Choroid plexus epithelial cell (primary cell): ENCODE measurements at regions not wholly inside any gene's neighbourhood (a gene's known extent, or its start where the extent isn't known, plus 50 kb on each side); places are given as distances from the start of the nearest gene placed in this dataset.

Experiments used
- DNase-seq: peaks from one replicate; pipeline ENCODE4 v3.0.0-alpha.2; 2010; ENCODE audit warnings: low read depth
- H3K4me3 ChIP-seq: 2 replicates; pipeline ENCODE4 v1.5.1; 2011; ENCODE audit warnings: low read depth, mild to moderate bottlenecking, control low read depth, low read length, moderate library complexity
- TF ChIP-seq, protein P1 (sequence below): conservative IDR thresholded peaks from 2 replicates; pipeline ENCODE4 v1.5.1; 2011; ENCODE audit warnings: low read depth, mild to moderate bottlenecking, control low read depth, inconsistent platforms, low read length, moderate library complexity

DNA sequence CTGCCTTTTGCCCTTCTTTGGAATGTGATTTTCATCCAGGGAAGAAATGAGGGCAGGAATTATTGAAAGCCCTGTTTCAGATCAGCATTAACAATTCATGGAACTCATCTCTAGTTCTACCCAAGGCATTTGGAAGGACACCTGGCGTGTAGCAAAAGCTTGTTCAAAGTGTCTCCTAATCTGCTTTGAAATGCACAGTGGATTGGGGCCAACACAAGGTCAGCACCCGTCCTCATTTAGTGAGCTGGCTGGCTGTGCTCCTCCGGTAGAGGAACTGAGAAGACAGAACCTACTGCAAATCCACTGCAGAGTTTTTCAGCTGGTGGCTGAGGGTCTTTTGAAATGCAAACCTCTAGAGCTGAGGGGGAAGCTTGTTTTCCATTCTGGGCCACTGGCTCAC lies 141.6 kb upstream of the STT3B start:
- TF ChIP-seq, protein P1, sequence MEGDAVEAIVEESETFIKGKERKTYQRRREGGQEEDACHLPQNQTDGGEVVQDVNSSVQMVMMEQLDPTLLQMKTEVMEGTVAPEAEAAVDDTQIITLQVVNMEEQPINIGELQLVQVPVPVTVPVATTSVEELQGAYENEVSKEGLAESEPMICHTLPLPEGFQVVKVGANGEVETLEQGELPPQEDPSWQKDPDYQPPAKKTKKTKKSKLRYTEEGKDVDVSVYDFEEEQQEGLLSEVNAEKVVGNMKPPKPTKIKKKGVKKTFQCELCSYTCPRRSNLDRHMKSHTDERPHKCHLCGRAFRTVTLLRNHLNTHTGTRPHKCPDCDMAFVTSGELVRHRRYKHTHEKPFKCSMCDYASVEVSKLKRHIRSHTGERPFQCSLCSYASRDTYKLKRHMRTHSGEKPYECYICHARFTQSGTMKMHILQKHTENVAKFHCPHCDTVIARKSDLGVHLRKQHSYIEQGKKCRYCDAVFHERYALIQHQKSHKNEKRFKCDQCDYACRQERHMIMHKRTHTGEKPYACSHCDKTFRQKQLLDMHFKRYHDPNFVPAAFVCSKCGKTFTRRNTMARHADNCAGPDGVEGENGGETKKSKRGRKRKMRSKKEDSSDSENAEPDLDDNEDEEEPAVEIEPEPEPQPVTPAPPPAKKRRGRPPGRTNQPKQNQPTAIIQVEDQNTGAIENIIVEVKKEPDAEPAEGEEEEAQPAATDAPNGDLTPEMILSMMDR, result no peak
- no peak overlapping the region for H3K4me3 ChIP-seq
- DNase-seq, result no peak

DNA sequence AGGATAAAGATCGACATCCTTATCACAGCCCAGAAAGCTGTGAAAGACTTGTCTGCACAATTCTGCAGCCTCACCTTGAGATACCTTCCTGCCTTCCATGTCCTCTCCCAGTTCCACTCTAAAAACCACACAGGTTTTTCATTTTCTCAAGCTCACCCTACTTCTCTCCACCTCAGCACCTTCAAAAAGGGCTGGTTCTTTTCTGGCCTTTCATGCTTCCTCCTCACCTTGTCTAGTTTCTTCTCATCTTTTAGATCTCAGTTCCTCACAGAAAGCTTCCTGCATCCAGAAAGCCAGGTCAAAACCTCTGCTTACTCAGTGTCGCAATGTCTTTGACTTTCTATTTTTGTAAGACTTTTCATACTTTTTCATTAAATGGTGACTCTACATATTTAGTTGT lies 140.2 kb upstream of the STT3B start:
- no peak overlapping the region for H3K4me3 ChIP-seq
- no peak for DNase-seq
- TF ChIP-seq, protein P1, result no peak

DNA sequence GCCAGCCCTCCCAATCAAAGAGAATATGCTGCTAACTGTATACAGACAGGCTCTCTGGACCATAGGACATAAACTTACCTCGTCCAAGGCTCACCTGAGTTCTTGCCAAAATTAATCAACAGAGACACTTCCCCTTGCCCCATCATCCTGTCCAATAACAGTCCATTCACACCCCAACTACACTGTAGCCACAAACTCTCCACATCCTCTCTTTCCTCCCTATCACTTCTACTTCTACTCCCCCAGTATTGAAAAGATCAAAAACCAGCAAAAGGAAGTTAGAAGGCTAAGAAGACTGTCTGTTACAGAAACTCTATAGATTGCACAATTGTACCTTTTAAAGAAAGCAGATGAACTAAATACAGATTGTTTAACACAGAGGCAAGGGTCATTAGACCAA lies 133.5 kb upstream of the STT3B start:
- DNase-seq, result no peak
- H3K4me3 ChIP-seq, result no peak overlapping the region
- TF ChIP-seq, protein P1, result no peak

DNA sequence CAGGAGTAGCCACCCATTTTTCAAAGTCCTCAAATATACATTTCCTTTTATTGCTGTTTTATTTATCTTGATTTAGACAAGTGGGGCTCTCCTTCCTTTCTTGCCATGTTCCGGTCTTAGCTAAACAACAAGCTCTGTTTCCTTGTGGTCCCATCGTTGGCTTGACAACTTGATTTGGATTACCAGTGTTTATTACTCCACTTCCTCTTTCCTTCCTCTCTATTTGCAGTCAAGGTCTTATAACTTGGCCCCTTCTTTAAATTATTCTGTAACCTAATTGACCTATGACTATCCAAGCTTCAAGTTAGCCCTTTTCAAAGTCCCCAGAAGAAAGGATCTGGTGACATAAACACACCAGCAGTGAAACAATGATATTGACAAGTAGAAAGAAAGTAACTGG lies 130.6 kb upstream of the STT3B start:
- TF ChIP-seq, protein P1, result no peak
- no peak for DNase-seq
- H3K4me3 ChIP-seq, result no peak overlapping the region

DNA sequence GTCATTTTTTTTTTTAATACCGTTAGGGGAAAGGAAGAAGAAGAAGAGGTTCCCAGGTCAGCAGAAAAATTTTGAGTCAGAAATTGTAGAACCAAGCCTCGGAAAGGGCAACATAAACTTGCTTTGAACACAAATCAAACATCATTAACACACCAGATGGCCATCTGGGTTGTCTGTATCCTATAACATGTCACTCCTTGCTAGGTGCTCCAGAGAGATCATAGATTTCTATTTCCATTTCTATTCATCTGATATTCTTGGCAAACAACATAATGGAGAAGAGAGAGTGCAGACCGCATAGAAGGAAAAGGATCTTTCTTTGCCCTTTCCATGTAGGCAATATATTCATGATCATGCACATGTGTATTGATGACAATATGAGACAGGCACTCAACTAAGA lies 129.5 kb upstream of the STT3B start:
- no peak for DNase-seq
- TF ChIP-seq, protein P1, result no peak
- H3K4me3 ChIP-seq, result no peak overlapping the region

DNA sequence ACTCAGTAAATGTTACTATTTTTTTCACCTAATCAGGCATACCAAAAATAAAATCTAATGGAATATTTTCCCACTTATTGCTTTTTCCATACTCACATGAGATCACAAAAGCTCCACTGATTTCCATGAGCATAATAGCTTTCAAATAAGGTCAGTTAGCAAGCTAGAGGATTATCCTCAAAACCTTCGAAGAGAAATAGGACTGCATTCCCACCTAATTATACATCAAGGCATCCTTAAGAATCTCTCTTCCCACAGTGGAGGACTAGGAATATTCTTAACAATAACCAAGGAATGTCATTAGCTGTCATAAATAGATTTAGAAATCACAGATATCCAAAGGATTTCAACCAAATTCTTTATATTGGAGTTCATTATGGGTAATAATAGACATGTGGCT lies 127.9 kb upstream of the STT3B start:
- H3K4me3 ChIP-seq, result no peak overlapping the region
- no peak for DNase-seq
- TF ChIP-seq, protein P1, result no peak

DNA sequence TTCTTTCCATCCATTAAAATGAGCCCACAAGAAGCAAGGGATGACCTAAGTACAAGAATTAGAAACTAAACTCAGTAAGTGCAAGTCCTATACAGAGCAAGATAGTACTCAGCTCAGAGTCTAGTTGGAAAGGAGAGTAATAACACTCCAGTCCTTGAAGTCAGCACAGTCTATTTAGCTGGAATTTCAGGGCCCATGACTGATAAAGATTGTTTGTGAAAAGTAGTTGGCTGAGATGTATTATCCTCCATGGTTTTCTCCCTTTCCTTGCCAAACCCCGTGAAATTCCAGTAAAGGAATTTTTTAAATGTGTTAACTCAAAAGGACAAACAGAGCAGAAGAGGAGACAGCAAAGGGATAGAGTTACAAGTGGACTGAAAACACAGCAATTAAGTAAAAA lies 127.2 kb upstream of the STT3B start:
- TF ChIP-seq, protein P1, result no peak
- no peak for DNase-seq
- H3K4me3 ChIP-seq, result no peak overlapping the region
